GM12864 (cell line): ENCODE measurements at regions not wholly inside any gene's neighbourhood (a gene's known extent, or its start where the extent isn't known, plus 50 kb on each side); places are given as distances from the start of the nearest gene placed in this dataset.
"Not testable (repeated sequence)": the region's sequence is repeated elsewhere in the genome, so short reads cannot be mapped to it uniquely, and the experiment has no call there.

ENCODE experiments used
- DNase-seq: peaks from one replicate; pipeline ENCODE4 v3.0.0-alpha.2; 2011; ENCODE audit warnings: low read depth
- H3K4me3 ChIP-seq: 2 replicates; pipeline ENCODE4 v1.5.1; 2011; ENCODE audit warnings: mild to moderate bottlenecking, low read depth, low read length, control low read depth
- TF ChIP-seq, protein P1 (sequence below): IDR thresholded peaks from 2 replicates; pipeline ENCODE4 v1.5.1; 2011; ENCODE audit warnings: low read depth, mild to moderate bottlenecking, moderate library complexity, low read length, control low read depth, inconsistent platforms; ENCODE audit errors: missing control alignments

DNA sequence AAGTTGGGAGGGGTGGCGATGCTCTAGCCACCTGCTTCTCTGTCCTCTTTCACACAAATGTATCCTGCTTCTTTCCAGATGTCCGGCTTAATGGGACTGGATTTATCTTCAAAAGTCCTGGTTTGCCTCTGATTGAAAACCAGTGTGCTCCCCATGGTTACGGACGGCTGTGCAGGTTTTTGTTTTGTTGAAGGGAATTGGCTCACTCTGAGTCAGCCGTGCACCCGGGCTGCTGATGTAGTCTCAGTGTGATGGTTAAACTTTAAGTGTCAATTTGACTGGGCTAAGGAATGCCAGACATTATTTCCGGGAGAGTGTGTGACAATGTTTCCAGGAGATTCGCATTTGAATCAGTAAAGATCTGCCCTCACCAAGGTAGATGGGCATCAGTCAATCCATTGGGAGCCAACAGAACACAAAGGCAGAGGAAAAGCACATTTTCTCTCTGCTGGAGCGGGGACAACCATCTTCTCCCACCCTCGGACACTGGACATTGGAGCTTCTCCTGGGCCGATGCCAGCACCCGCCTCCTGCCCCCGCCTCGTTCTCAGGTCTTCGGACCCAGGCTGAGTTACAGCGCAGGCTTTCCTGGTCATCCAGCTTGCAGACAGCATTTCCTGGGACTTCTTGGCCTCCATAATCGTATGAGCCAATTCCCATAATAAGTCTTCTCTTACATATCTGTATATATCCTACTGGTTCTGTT lies 126.9 kb upstream of the TNRC6C start:
- TF ChIP-seq, protein P1, sequence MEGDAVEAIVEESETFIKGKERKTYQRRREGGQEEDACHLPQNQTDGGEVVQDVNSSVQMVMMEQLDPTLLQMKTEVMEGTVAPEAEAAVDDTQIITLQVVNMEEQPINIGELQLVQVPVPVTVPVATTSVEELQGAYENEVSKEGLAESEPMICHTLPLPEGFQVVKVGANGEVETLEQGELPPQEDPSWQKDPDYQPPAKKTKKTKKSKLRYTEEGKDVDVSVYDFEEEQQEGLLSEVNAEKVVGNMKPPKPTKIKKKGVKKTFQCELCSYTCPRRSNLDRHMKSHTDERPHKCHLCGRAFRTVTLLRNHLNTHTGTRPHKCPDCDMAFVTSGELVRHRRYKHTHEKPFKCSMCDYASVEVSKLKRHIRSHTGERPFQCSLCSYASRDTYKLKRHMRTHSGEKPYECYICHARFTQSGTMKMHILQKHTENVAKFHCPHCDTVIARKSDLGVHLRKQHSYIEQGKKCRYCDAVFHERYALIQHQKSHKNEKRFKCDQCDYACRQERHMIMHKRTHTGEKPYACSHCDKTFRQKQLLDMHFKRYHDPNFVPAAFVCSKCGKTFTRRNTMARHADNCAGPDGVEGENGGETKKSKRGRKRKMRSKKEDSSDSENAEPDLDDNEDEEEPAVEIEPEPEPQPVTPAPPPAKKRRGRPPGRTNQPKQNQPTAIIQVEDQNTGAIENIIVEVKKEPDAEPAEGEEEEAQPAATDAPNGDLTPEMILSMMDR, result no peak
- DNase-seq, result no peak
- H3K4me3 ChIP-seq, result no peak overlapping the region

GRCh38 chr17:77832180-77832560 lies 126.3 kb upstream of the TNRC6C start:
- H3K4me3 ChIP-seq, result no peak overlapping the region
- no peak for DNase-seq
- TF ChIP-seq, protein P1, result no peak

DNA sequence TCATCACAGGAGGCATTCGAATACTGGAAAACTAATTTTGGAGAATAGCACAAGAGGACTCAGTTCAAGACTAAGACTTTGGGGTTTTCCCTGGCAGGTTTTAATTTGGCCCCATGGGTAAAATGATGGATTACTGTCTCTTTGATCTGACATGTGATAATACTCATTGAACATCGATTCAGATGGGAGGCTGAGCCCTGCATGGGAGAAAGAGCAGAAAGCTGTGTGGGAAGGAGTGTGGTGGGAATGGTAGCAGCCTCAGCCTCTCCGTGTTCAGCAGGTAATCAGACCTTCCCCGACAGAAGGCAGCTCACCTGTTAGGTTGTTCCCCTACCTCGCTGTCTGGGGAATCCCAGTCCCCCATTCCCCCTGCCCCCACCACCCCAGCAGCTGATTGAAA lies 124.7 kb upstream of the TNRC6C start:
- H3K4me3 ChIP-seq, result no peak overlapping the region
- TF ChIP-seq, protein P1, result no peak
- no peak for DNase-seq

GRCh38 chr17:77834170-77835115 lies 124.1 kb upstream of the TNRC6C start:
- DNase-seq, result no peak
- TF ChIP-seq, protein P1, result no peak

GRCh38 chr17:77836557-77837041 lies 121.9 kb upstream of the TNRC6C start:
- DNase-seq, result no peak
- TF ChIP-seq, protein P1, result no peak

More at GRCh38 chr17:77834170-77835115, 124.1 kb upstream of the TNRC6C start:
- H3K4me3 ChIP-seq, result no peak overlapping the region

GRCh38 chr17:77837072-77837471 lies 121.4 kb upstream of the TNRC6C start:
- not testable (repeated sequence) for DNase-seq, H3K4me3 ChIP-seq

More at GRCh38 chr17:77836557-77837041, 121.9 kb upstream of the TNRC6C start:
- no peak overlapping the region for H3K4me3 ChIP-seq

- TF ChIP-seq, protein P1, result no peak
- no peak overlapping the region for H3K4me3 ChIP-seq
- no peak for DNase-seq
These were observed 120.6 kb upstream of the TNRC6C start for GRCh38 chr17:77837917-77838316.
